Neural cell (in vitro differentiated cells): ENCODE measurements at regions not wholly inside any gene's neighbourhood (a gene's known extent, or its start where the extent isn't known, plus 50 kb on each side); places are given as distances from the start of the nearest gene placed in this dataset.

ENCODE experiments used
- CTCF ChIP-seq: fragments of 450-650 bp; IDR thresholded peaks from 2 replicates; pipeline ENCODE4 v1.5.1; 2014; ENCODE audit warnings: antibody characterized with exemption, mild to moderate bottlenecking, moderate library complexity; ENCODE audit not compliant: poor library complexity, severe bottlenecking
- EP300 ChIP-seq: fragments of 450-650 bp; conservative IDR thresholded peaks from 2 replicates; pipeline ENCODE4 v1.6.1; 2014; ENCODE audit warnings: antibody characterized with exemption, mild to moderate bottlenecking, moderate library complexity; ENCODE audit not compliant: poor library complexity, severe bottlenecking
- EZH2 ChIP-seq: fragments of 200-600, 300-800 bp; shearing (Covaris generic), sonication (generic); IDR thresholded peaks from 2 replicates; pipeline ENCODE4 v1.6.1; 2014; ENCODE audit warnings: antibody characterized with exemption, low read length, borderline replicate concordance, mild to moderate bottlenecking; ENCODE audit not compliant: insufficient read depth, poor library complexity, severe bottlenecking
- MXI1 ChIP-seq: fragments of 450-650 bp; conservative IDR thresholded peaks from 2 replicates; pipeline ENCODE4 v1.6.1; 2014; ENCODE audit warnings: antibody characterized with exemption, mild to moderate bottlenecking; ENCODE audit not compliant: poor library complexity, severe bottlenecking
- POLR2AphosphoS5 ChIP-seq: IDR thresholded peaks from 2 replicates; pipeline ENCODE4 v1.6.1; 2012
- RAD21 ChIP-seq: fragments of 450-650 bp; conservative IDR thresholded peaks from 2 replicates; pipeline ENCODE4 v1.6.1; 2014; ENCODE audit warnings: antibody characterized with exemption, mild to moderate bottlenecking, moderate library complexity

- no peak for TF ChIP-seq CTCF
- no peak for TF ChIP-seq POLR2AphosphoS5
- TF ChIP-seq MXI1, result no peak
- TF ChIP-seq EZH2, result no peak
- no peak for TF ChIP-seq EP300
- no peak for TF ChIP-seq RAD21
These were observed 920.6 kb upstream of the PIK3C3 start for GRCh38 chr18:41034413-41034812.
